ENCODE measurements at regions not wholly inside any gene's neighbourhood (a gene's known extent, or its start where the extent isn't known, plus 50 kb on each side); places are given as distances from the start of the nearest gene placed in this dataset.

GRCh38 chr6:128597004-128597403 lies 76.6 kb upstream of the PTPRK start:
- intact Hi-C loops (cut with micrococcal nuclease), result no loop called here
- H3K4me1 ChIP-seq (ENCODE audit: control insufficient read depth in 1 of 2, insufficient read depth in 2 of 2, low read length in 2 of 2), result no peaks in the 10 kb centered on the region
- no peaks in the 10 kb centered on the region for H3K9me3 ChIP-seq (replicated peaks in 1 of 2; ENCODE audit: control insufficient read depth in 1 of 2, insufficient read depth in 1 of 2, low read length in 2 of 2)
- H3K4me2 ChIP-seq (replicated peaks; ENCODE audit: extremely low read depth, low read length, poor library complexity, severe bottlenecking), result no peak overlapping the region
- H3K79me2 ChIP-seq (ENCODE audit: insufficient read depth, low read length), result no peaks in the 10 kb centered on the region
- no peak overlapping the region for H3K27ac ChIP-seq (ENCODE audit: low read depth in 1 of 2, low read length in 2 of 2)
- no peak for DNase-seq
- Mint-ChIP-seq H3K4me3 (no peak overlapping the region), H3K27me3 (ENCODE audit: low read depth in 3 of 3) (no peaks in the 10 kb centered on the region), H3K9me3 (peaks cover 0 to 2% (median 0%) of the 10 kb centered on the region in 7 donors), H3K36me3 (no peaks in the 10 kb centered on the region), H3K27ac (no peak overlapping the region), H3K4me1 (no peaks in the 10 kb centered on the region)
- H3K9ac ChIP-seq (ENCODE audit: insufficient read depth, low read length, poor library complexity, severe bottlenecking), result no peak overlapping the region
- no peaks in the 10 kb centered on the region for H4K20me1 ChIP-seq (ENCODE audit: insufficient read depth, low read length)
- H3K27me3 ChIP-seq (ENCODE audit: control insufficient read depth in 2 of 2, insufficient read depth in 2 of 2, low read length in 2 of 2), result no peaks in the 10 kb centered on the region
- no peak overlapping the region for H3K4me3 ChIP-seq (replicated peaks in 1 of 3; ENCODE audit: low read depth in 2 of 3, low read length in 3 of 3)
- no peak overlapping the region for H2AFZ ChIP-seq (ENCODE audit: insufficient read depth, low read depth, low read length, poor library complexity, severe bottlenecking)
- TF ChIP-seq CTCF (IDR thresholded peaks at IDR 0.05), result no peak
- H3K36me3 ChIP-seq (replicated peaks in 1 of 2; ENCODE audit: control insufficient read depth in 1 of 2, insufficient read depth in 2 of 2, low read length in 2 of 2), result no peaks in the 10 kb centered on the region

- H3K36me3 ChIP-seq (replicated peaks in 1 of 2; ENCODE audit: control insufficient read depth in 1 of 2, insufficient read depth in 2 of 2, low read length in 2 of 2), result no peaks in the 10 kb centered on the region
- H3K4me1 Mint-ChIP-seq, result no peaks in the 10 kb centered on the region
- H3K27ac Mint-ChIP-seq, result no peak overlapping the region
- H3K27ac ChIP-seq (ENCODE audit: low read depth in 1 of 2, low read length in 2 of 2), result no peak overlapping the region
- intact Hi-C loops (cut with micrococcal nuclease), result no loop called here
- no peak overlapping the region for H2AFZ ChIP-seq (ENCODE audit: insufficient read depth, low read depth, low read length, poor library complexity, severe bottlenecking)
- no peaks in the 10 kb centered on the region for H3K27me3 ChIP-seq (ENCODE audit: control insufficient read depth in 2 of 2, insufficient read depth in 2 of 2, low read length in 2 of 2)
- H3K36me3 Mint-ChIP-seq, result no peaks in the 10 kb centered on the region
- H3K4me3 ChIP-seq (replicated peaks in 1 of 3; ENCODE audit: low read depth in 2 of 3, low read length in 3 of 3), result no peak overlapping the region
- WGBS (ENCODE audit: insufficient coverage), result 38% methylated on average over 1 of the region's 1 CpG
- no peak for TF ChIP-seq CTCF (IDR thresholded peaks at IDR 0.05)
- H3K9me3 Mint-ChIP-seq, result peaks cover 0 to 2% (median 0%) of the 10 kb centered on the region in 7 donors
- no peak for DNase-seq
- no peak overlapping the region for H3K9ac ChIP-seq (ENCODE audit: insufficient read depth, low read length, poor library complexity, severe bottlenecking)
- H3K4me2 ChIP-seq (replicated peaks; ENCODE audit: extremely low read depth, low read length, poor library complexity, severe bottlenecking), result no peak overlapping the region
- H3K4me3 Mint-ChIP-seq, result no peak overlapping the region
- H3K79me2 ChIP-seq (ENCODE audit: insufficient read depth, low read length), result no peaks in the 10 kb centered on the region
- no peaks in the 10 kb centered on the region for H3K4me1 ChIP-seq (ENCODE audit: control insufficient read depth in 1 of 2, insufficient read depth in 2 of 2, low read length in 2 of 2)
- H3K9me3 ChIP-seq (replicated peaks in 1 of 2; ENCODE audit: control insufficient read depth in 1 of 2, insufficient read depth in 1 of 2, low read length in 2 of 2), result no peaks in the 10 kb centered on the region
- H3K27me3 Mint-ChIP-seq (ENCODE audit: low read depth in 3 of 3), result no peaks in the 10 kb centered on the region
- no peaks in the 10 kb centered on the region for H4K20me1 ChIP-seq (ENCODE audit: insufficient read depth, low read length)
These were observed 75.1 kb upstream of the PTPRK start for GRCh38 chr6:128595544-128595943.
